Astrocyte (in vitro differentiated cells and primary cell): ENCODE measurements at regions not wholly inside any gene's neighbourhood (a gene's known extent, or its start where the extent isn't known, plus 50 kb on each side); places are given as distances from the start of the nearest gene placed in this dataset.

ENCODE experiments used
- DNase-seq: peaks from one replicate; pipeline ENCODE4 v3.0.0-alpha.2; 2010; ENCODE audit warnings: low read depth
- FAIRE-seq: peaks from 2 replicates; lab custom pipeline; 2011; peaks lifted over from hg19 to GRCh38; lab: Jason Lieb, UNC
- H2AFZ ChIP-seq: 2 replicates; pipeline ENCODE4 v1.6.0; 2012; ENCODE audit warnings: low read depth, low read length, inconsistent platforms
- H3K27ac ChIP-seq: 2 replicates; pipeline ENCODE4 v1.5.1; 2011; ENCODE audit warnings: low read depth, low read length, inconsistent platforms
- H3K27me3 ChIP-seq: 2 replicates; pipeline ENCODE4 v1.6.0; 2011; ENCODE audit warnings: low read length, inconsistent platforms; ENCODE audit not compliant: insufficient read depth
- H3K36me3 ChIP-seq: 2 replicates; pipeline ENCODE4 v1.5.1; 2011; ENCODE audit warnings: low read length, inconsistent platforms; ENCODE audit not compliant: insufficient read depth
- H3K4me1 ChIP-seq: 2 replicates; pipeline ENCODE4 v1.5.1; 2011; ENCODE audit warnings: low read length, inconsistent platforms; ENCODE audit not compliant: insufficient read depth
- H3K4me2 ChIP-seq: 2 replicates; pipeline ENCODE4 v1.6.0; 2012; ENCODE audit warnings: low read length, inconsistent platforms
- H3K4me3 ChIP-seq: 2 replicates; pipeline ENCODE4 v1.5.1; 2011; ENCODE audit warnings: low read depth, mild to moderate bottlenecking, low read length, inconsistent platforms; ENCODE audit not compliant: insufficient read depth
- H3K79me2 ChIP-seq: 2 replicates; pipeline ENCODE4 v1.6.0; 2012; ENCODE audit warnings: mild to moderate bottlenecking, low read length, inconsistent platforms; ENCODE audit not compliant: insufficient read depth
- H3K9ac ChIP-seq: 2 replicates; pipeline ENCODE4 v1.6.0; 2012; ENCODE audit warnings: mild to moderate bottlenecking, low read length, inconsistent platforms
- H3K9me3 ChIP-seq: 2 replicates; pipeline ENCODE4 v1.5.1; 2012; ENCODE audit warnings: low read depth, mild to moderate bottlenecking, low read length, inconsistent platforms; ENCODE audit not compliant: insufficient read depth
- H4K20me1 ChIP-seq: 2 replicates; pipeline ENCODE4 v1.6.0; 2012; ENCODE audit warnings: low read length, inconsistent platforms; ENCODE audit not compliant: insufficient read depth
- H3K27ac Mint-ChIP-seq: one replicate; pipeline ENCODE4 v1.8.0; 2021; ENCODE audit warnings: mild to moderate bottlenecking, mixed read lengths; ENCODE audit not compliant: unreplicated experiment
- H3K27me3 Mint-ChIP-seq: one replicate; pipeline ENCODE4 v1.8.0; 2021; ENCODE audit warnings: low read depth, mixed read lengths; ENCODE audit not compliant: unreplicated experiment
- H3K36me3 Mint-ChIP-seq: one replicate; pipeline ENCODE4 v1.8.0; 2021; ENCODE audit warnings: low read depth, mixed read lengths; ENCODE audit not compliant: unreplicated experiment
- H3K4me1 Mint-ChIP-seq: one replicate; pipeline ENCODE4 v1.8.0; 2021; ENCODE audit warnings: low read depth, mixed read lengths; ENCODE audit not compliant: unreplicated experiment
- H3K4me3 Mint-ChIP-seq: one replicate; pipeline ENCODE4 v1.8.0; 2021; ENCODE audit warnings: mild to moderate bottlenecking, moderate library complexity, mixed read lengths; ENCODE audit not compliant: unreplicated experiment
- H3K9me3 Mint-ChIP-seq: one replicate; pipeline ENCODE4 v1.8.0; 2021; ENCODE audit warnings: mild to moderate bottlenecking, mixed read lengths; ENCODE audit not compliant: unreplicated experiment
- EZH2 ChIP-seq: IDR thresholded peaks from 2 replicates; pipeline ENCODE4 v1.6.1; 2012; ENCODE audit warnings: mild to moderate bottlenecking, low read length, inconsistent platforms; ENCODE audit not compliant: insufficient read depth
- TF ChIP-seq, protein P1 (sequence below): IDR thresholded peaks from 2 replicates; pipeline ENCODE4 v1.5.1; 2011; ENCODE audit warnings: low read depth, mild to moderate bottlenecking, inconsistent platforms, low read length, moderate library complexity; ENCODE audit not compliant: insufficient read depth

DNA sequence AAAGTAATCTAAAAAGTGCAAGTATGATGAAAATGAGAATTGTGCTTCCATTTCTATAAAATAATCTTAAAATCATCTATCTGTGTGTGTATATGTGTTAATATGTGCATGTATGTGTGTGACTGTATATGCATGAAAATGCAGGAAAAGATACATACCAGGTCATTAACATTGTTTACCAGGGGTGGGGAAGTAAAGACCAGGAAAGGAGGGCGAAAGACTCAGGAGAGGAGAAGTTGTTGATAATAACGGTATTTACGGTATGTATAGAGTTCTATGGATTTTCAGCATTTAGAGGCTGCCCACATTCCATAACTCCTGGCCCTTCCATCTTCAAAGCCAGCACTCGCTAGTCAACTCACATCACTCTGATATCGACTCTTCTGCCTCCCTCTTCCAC is 111.0 kb upstream of the SPDL1 start:
- H3K27me3 Mint-ChIP-seq: peaks cover 22% of the 10 kb centered on the region

DNA sequence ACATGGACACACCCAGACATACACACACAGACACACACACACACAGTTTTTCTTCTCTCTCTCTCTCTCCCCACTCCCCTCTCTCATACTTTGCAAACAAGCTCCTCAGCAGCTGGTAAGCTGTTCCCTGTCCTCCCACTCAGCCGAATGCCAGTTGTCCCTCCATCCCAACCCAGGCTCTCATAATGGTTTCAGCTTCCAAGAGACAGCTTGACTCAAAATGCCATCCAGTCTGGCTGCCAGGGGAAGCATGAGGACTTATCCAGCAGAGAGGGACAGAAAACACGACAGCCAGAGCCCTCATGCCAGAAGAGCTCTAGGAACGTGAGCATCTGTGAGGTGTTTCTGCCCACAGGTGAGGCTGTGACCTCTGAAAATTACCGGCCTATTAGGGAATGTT is 112.6 kb upstream of the SPDL1 start:
- peaks cover 2% of the 10 kb centered on the region for H3K36me3 Mint-ChIP-seq
- H3K27ac ChIP-seq: no peak overlapping the region
- no peak overlapping the region for H2AFZ ChIP-seq
- no peak overlapping the region for H3K9ac ChIP-seq
- H3K4me1 ChIP-seq: no peaks in the 10 kb centered on the region
- H3K4me3 ChIP-seq: no peak overlapping the region
- no peak overlapping the region for H3K4me2 ChIP-seq
- H3K27me3 ChIP-seq: no peaks in the 10 kb centered on the region
- no peak overlapping the region for H3K4me3 Mint-ChIP-seq
- H3K9me3 Mint-ChIP-seq: no peaks in the 10 kb centered on the region
- DNase-seq: no peak
- H3K27ac Mint-ChIP-seq: no peak overlapping the region
- H3K9me3 ChIP-seq: no peaks in the 10 kb centered on the region
- peaks cover 25% of the 10 kb centered on the region for H3K27me3 Mint-ChIP-seq
- no peaks in the 10 kb centered on the region for H3K4me1 Mint-ChIP-seq
- H3K79me2 ChIP-seq: no peaks in the 10 kb centered on the region
- TF ChIP-seq EZH2: no peak
- TF ChIP-seq, protein P1, sequence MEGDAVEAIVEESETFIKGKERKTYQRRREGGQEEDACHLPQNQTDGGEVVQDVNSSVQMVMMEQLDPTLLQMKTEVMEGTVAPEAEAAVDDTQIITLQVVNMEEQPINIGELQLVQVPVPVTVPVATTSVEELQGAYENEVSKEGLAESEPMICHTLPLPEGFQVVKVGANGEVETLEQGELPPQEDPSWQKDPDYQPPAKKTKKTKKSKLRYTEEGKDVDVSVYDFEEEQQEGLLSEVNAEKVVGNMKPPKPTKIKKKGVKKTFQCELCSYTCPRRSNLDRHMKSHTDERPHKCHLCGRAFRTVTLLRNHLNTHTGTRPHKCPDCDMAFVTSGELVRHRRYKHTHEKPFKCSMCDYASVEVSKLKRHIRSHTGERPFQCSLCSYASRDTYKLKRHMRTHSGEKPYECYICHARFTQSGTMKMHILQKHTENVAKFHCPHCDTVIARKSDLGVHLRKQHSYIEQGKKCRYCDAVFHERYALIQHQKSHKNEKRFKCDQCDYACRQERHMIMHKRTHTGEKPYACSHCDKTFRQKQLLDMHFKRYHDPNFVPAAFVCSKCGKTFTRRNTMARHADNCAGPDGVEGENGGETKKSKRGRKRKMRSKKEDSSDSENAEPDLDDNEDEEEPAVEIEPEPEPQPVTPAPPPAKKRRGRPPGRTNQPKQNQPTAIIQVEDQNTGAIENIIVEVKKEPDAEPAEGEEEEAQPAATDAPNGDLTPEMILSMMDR: no peak
- H3K36me3 ChIP-seq: no peaks in the 10 kb centered on the region
- no peaks in the 10 kb centered on the region for H4K20me1 ChIP-seq
- FAIRE-seq: no peak

More for the DNA sequence above, 111.0 kb upstream of the SPDL1 start:
- no peak for TF ChIP-seq EZH2
- TF ChIP-seq, protein P1: no peak
- H2AFZ ChIP-seq: no peak overlapping the region
- Mint-ChIP-seq H3K9me3 (peaks cover 3% of the 10 kb centered on the region), H3K27ac (no peak overlapping the region), H3K4me1 (no peaks in the 10 kb centered on the region), H3K36me3 (peaks cover 2% of the 10 kb centered on the region), H3K4me3 (no peak overlapping the region)
- no peak for FAIRE-seq
- H3K4me2 ChIP-seq: no peak overlapping the region
- no peaks in the 10 kb centered on the region for H3K27me3 ChIP-seq
- no peak overlapping the region for H3K4me3 ChIP-seq
- H4K20me1 ChIP-seq: no peaks in the 10 kb centered on the region
- H3K27ac ChIP-seq: no peak overlapping the region
- no peak for DNase-seq
- H3K36me3 ChIP-seq: no peaks in the 10 kb centered on the region
- H3K79me2 ChIP-seq: no peaks in the 10 kb centered on the region
- no peak overlapping the region for H3K9ac ChIP-seq
- H3K4me1 ChIP-seq: no peaks in the 10 kb centered on the region
- H3K9me3 ChIP-seq: no peaks in the 10 kb centered on the region

DNA sequence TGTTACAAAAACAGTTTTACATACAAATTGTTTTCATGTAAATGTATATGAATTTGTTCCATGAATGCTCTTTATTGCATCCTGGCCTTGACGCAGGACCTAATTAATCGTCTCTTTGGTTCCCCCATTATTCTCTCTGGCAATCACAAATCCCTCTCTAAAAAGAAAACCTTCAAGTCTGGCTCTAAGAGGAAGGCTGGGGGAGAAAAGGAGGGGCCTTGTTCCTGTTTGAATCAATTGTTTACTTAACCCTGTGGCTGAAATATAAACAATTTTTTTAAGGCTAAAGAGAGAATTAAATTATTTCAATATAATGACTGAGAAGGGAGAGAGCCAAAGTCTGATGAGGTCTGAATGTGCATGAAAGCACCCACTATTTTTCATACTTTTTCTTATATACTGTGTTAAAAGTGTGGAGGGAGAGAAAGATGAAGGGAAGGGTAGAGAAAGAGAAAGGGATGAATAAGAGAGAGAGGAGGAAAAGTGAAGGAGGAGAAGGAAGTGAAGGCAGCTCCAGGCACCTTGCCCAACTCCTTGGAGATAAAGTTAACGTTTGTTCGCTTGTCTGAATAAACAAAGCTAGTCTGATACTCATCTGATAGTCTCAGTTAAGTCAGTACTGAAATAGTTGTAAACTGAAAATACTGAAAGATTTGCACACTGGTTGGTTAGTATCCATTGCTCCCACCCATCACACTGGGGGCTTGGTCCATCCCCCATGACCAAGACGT is 116.4 kb upstream of the SPDL1 start:
- Histone ChIP-seq H4K20me1 (no peaks in the 10 kb centered on the region), H3K4me1 (no peaks in the 10 kb centered on the region), H3K4me2 (no peak overlapping the region), H3K36me3 (no peaks in the 10 kb centered on the region), H3K9me3 (no peaks in the 10 kb centered on the region), H3K4me3 (no peak overlapping the region), H3K27me3 (peaks cover 2% of the 10 kb centered on the region), H3K27ac (no peak overlapping the region), H3K9ac (no peak overlapping the region), H2AFZ (no peak overlapping the region), H3K79me2 (no peaks in the 10 kb centered on the region)
- H3K4me1 Mint-ChIP-seq: no peaks in the 10 kb centered on the region
- no peak overlapping the region for H3K4me3 Mint-ChIP-seq
- peaks cover 2% of the 10 kb centered on the region for H3K36me3 Mint-ChIP-seq
- peaks cover 2% of the 10 kb centered on the region for H3K9me3 Mint-ChIP-seq
- no peak overlapping the region for H3K27ac Mint-ChIP-seq
- TF ChIP-seq, protein P1: no peak
- TF ChIP-seq EZH2: no peak
- DNase-seq (no peak), FAIRE-seq (no peak)
- peaks cover 19% of the 10 kb centered on the region for H3K27me3 Mint-ChIP-seq
